Breast epithelium (tissue), 4 donors: ENCODE measurements at regions not wholly inside any gene's neighbourhood (a gene's known extent, or its start where the extent isn't known, plus 50 kb on each side); places are given as distances from the start of the nearest gene placed in this dataset.

Experiments used
- DNase-seq, 2 donors: peaks; one replicate each; pipeline ENCODE4 v3.0.0-alpha.2; 2019; ENCODE audit warnings: low spot score in 2 of 2
- H3K27ac ChIP-seq, 2 donors: fragments of 200-600 bp; sonication (generic) in 1 of 2; one replicate each; pipeline ENCODE4 v1.5.1; 2016 to 2019; ENCODE audit warnings: mild to moderate bottlenecking in 1 of 2
- H3K27me3 ChIP-seq, 2 donors: fragments of 200-600 bp; sonication (generic) in 1 of 2; one replicate each; pipeline versions ENCODE4 v1.5.1 to v1.6.0; 2017 to 2019; ENCODE audit warnings: control low read depth in 1 of 2, mild to moderate bottlenecking in 1 of 2
- H3K36me3 ChIP-seq: fragments of 200-600 bp; one replicate; pipeline ENCODE4 v1.5.1; 2019
- H3K4me1 ChIP-seq, 2 donors: fragments of 200-600 bp; sonication (generic); one replicate each; pipeline ENCODE4 v1.5.1; 2016 to 2019; ENCODE audit warnings: control low read depth in 1 of 2
- H3K4me3 ChIP-seq, 3 donors: fragments of 200-600 bp; sonication (generic); 1 replicate in 2 of 3; 2 replicates in 1 of 3; pipeline ENCODE4 v1.5.1; 2016 to 2019; ENCODE audit warnings: mild to moderate bottlenecking in 3 of 3, moderate library complexity in 2 of 3
- H3K9me3 ChIP-seq, 2 donors: fragments of 200-600 bp; sonication (generic) in 1 of 2; one replicate each; pipeline ENCODE4 v1.5.1; 2016 to 2019; ENCODE audit warnings: control low read depth in 1 of 2
- POLR2A ChIP-seq: fragments of 450-650 bp; IDR thresholded peaks from one replicate; pipeline ENCODE4 v1.6.1; 2016; ENCODE audit warnings: antibody characterized with exemption, mild to moderate bottlenecking, moderate library complexity
- POLR2AphosphoS5 ChIP-seq, 3 donors: sonication (generic); formaldehyde crosslinking; IDR thresholded peaks; one replicate each; pipeline ENCODE4 v1.6.1; 2017; ENCODE audit warnings: antibody characterized with exemption in 3 of 3
- intact Hi-C: fragments of 100-400 bp; cut with DNase I; formaldehyde crosslinking; loops from one replicate; pipeline ENCODE4 v1.15.1; 2023; ENCODE audit warnings: low total_unique reads
- TF ChIP-seq, protein P1 (sequence below), 3 donors: fragments of 450-650 bp; IDR thresholded peaks; one replicate each; pipeline ENCODE4 v1.5.1; 2016 to 2017; ENCODE audit warnings: antibody characterized with exemption in 3 of 3, mild to moderate bottlenecking in 3 of 3, moderate library complexity in 3 of 3

GRCh38 chr6:42507901-42508300, 55.9 kb upstream of the UBR2 start:
- intact Hi-C loops = loop anchor here (10.0 kb wide), 1 partner anchor 183 kb away; no protein-coding TSS in a partner anchor
- H3K27ac ChIP-seq = no peak overlapping the region

DNA sequence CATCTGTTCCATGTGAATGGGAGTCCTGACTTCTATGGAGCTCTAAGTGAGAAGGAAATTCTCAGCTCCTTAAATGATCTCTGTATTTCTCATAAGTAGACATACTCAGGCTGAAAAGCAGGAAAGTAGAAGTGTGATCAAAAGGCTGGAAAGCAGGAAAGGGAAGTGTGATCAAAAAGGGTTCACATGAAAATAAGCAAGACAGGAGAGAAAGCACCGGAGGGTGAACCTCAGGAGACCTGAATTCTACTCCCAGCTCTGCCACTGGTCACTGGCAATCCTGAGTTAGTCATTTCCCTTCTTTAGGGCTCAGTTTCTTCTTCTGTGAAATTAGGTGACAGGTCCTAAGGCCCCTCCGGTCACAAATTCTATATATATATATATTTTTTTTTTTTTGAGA, 55.5 kb upstream of the TRERF1 start:
- Histone ChIP-seq H3K36me3 (no peaks in the 10 kb centered on the region), H3K27ac (no peak overlapping the region), H3K4me3 (no peak overlapping the region), H3K4me1 (no peaks in the 10 kb centered on the region), H3K27me3 (no peaks in the 10 kb centered on the region), H3K9me3 (no peaks in the 10 kb centered on the region)
- TF ChIP-seq, protein P1, sequence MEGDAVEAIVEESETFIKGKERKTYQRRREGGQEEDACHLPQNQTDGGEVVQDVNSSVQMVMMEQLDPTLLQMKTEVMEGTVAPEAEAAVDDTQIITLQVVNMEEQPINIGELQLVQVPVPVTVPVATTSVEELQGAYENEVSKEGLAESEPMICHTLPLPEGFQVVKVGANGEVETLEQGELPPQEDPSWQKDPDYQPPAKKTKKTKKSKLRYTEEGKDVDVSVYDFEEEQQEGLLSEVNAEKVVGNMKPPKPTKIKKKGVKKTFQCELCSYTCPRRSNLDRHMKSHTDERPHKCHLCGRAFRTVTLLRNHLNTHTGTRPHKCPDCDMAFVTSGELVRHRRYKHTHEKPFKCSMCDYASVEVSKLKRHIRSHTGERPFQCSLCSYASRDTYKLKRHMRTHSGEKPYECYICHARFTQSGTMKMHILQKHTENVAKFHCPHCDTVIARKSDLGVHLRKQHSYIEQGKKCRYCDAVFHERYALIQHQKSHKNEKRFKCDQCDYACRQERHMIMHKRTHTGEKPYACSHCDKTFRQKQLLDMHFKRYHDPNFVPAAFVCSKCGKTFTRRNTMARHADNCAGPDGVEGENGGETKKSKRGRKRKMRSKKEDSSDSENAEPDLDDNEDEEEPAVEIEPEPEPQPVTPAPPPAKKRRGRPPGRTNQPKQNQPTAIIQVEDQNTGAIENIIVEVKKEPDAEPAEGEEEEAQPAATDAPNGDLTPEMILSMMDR (IDR thresholded peaks at IDR 0.05) = no peak
- TF ChIP-seq POLR2A (no peak), POLR2AphosphoS5 (IDR thresholded peaks at IDR 0.05) (no peak)
- no peak for DNase-seq
- intact Hi-C loops = loop anchor here (10.0 kb wide), 1 partner anchor 182 kb away; no protein-coding TSS in a partner anchor

More at GRCh38 chr6:42507901-42508300, 55.9 kb upstream of the UBR2 start:
- Histone ChIP-seq H3K9me3 (no peaks in the 10 kb centered on the region), H3K4me3 (no peak overlapping the region), H3K27me3 (no peaks in the 10 kb centered on the region), H3K4me1 (no peaks in the 10 kb centered on the region), H3K36me3 (no peaks in the 10 kb centered on the region)
- no peak for DNase-seq
- TF ChIP-seq POLR2AphosphoS5 (IDR thresholded peaks at IDR 0.05) (no peak), POLR2A (no peak)
- TF ChIP-seq, protein P1 (IDR thresholded peaks at IDR 0.05) = no peak

GRCh38 chr6:42506070-42506469, 54.3 kb upstream of the TRERF1 start:
- no peak for DNase-seq
- Histone ChIP-seq H3K36me3 (no peaks in the 10 kb centered on the region), H3K4me1 (no peaks in the 10 kb centered on the region), H3K4me3 (no peak overlapping the region), H3K27me3 (no peaks in the 10 kb centered on the region), H3K27ac (no peak overlapping the region), H3K9me3 (no peaks in the 10 kb centered on the region)
- intact Hi-C loops = loop anchor here (10.0 kb wide), 1 partner anchor 181 kb away; no protein-coding TSS in a partner anchor
- TF ChIP-seq POLR2AphosphoS5 (IDR thresholded peaks at IDR 0.05) (no peak), POLR2A (no peak)
- TF ChIP-seq, protein P1 (IDR thresholded peaks at IDR 0.05) = no peak

DNA sequence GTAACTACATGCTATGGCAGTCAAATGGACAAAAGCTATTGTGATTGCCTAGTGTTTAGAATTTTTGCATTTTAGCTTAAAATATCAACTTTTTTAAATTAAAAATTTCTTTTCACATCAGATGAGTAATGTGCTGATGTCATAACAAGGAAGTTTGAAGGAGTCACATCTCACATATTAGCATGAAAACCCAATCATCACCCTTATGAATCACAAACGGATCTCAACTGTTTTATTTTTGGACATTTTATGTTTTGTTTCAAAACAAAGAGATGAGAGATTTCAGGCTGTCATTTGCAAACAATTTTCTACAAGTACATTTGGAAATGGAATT, 53.6 kb upstream of the TRERF1 start:
- TF ChIP-seq POLR2A = no peak
- no peak for TF ChIP-seq POLR2AphosphoS5 (IDR thresholded peaks at IDR 0.05)
- TF ChIP-seq, protein P1 (IDR thresholded peaks at IDR 0.05) = no peak
- no peaks in the 10 kb centered on the region for H3K36me3 ChIP-seq
- no peaks in the 10 kb centered on the region for H3K27me3 ChIP-seq
- H3K9me3 ChIP-seq = no peaks in the 10 kb centered on the region
- no peak overlapping the region for H3K4me3 ChIP-seq
- no peak for DNase-seq
- intact Hi-C loops = loop anchor here (10.0 kb wide), 1 partner anchor 181 kb away; no protein-coding TSS in a partner anchor
- no peaks in the 10 kb centered on the region for H3K4me1 ChIP-seq
- H3K27ac ChIP-seq = no peak overlapping the region

DNA sequence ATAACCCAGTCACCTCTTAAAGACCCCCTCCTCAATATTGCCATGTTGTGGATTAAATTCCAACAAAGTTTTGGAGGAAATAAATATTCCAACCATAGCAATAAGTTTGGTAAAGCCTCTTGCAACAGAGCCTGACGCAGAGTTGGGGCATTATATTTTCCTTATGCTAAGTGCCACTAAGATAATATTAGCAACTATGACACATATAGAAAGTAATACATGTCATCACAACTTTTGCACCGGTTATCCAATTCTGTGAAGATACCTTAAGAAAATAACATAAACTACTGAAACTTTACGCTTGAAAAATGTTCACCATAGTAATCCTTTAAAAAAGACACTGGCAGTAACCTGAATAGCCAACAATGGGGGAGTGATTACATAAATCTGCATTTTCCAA, 52.2 kb upstream of the TRERF1 start:
- intact Hi-C loops = loop anchor here (10.0 kb wide), 1 partner anchor 179 kb away; no protein-coding TSS in a partner anchor
- Histone ChIP-seq H3K4me3 (no peak overlapping the region), H3K27ac (no peak overlapping the region), H3K36me3 (no peaks in the 10 kb centered on the region), H3K27me3 (no peaks in the 10 kb centered on the region), H3K9me3 (no peaks in the 10 kb centered on the region), H3K4me1 (no peaks in the 10 kb centered on the region)
- TF ChIP-seq POLR2AphosphoS5 (IDR thresholded peaks at IDR 0.05) = no peak
- TF ChIP-seq POLR2A = no peak
- TF ChIP-seq, protein P1 (IDR thresholded peaks at IDR 0.05) = no peak
- DNase-seq = no peak
